ENCODE measurements at regions not wholly inside any gene's neighbourhood (a gene's known extent, or its start where the extent isn't known, plus 50 kb on each side); places are given as distances from the start of the nearest gene placed in this dataset.

GRCh38 chr3:117751651-117752050 is 1042.1 kb downstream of the TUSC7 start:
- Histone ChIP-seq H3K9me3 (ENCODE audit: control insufficient read depth, insufficient read depth, low read length) (no peaks in the 10 kb centered on the region), H3K27ac (ENCODE audit: low read depth, low read length) (no peak overlapping the region), H3K4me3 (ENCODE audit: low read depth, low read length) (no peak overlapping the region), H3K27me3 (ENCODE audit: control insufficient read depth, insufficient read depth, low read length) (no peaks in the 10 kb centered on the region)
- ChIA-PET CTCF (no interaction called here), POLR2A (no interaction called here)
- TF ChIP-seq, protein P1, sequence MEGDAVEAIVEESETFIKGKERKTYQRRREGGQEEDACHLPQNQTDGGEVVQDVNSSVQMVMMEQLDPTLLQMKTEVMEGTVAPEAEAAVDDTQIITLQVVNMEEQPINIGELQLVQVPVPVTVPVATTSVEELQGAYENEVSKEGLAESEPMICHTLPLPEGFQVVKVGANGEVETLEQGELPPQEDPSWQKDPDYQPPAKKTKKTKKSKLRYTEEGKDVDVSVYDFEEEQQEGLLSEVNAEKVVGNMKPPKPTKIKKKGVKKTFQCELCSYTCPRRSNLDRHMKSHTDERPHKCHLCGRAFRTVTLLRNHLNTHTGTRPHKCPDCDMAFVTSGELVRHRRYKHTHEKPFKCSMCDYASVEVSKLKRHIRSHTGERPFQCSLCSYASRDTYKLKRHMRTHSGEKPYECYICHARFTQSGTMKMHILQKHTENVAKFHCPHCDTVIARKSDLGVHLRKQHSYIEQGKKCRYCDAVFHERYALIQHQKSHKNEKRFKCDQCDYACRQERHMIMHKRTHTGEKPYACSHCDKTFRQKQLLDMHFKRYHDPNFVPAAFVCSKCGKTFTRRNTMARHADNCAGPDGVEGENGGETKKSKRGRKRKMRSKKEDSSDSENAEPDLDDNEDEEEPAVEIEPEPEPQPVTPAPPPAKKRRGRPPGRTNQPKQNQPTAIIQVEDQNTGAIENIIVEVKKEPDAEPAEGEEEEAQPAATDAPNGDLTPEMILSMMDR (IDR thresholded peaks at IDR 0.05; ENCODE audit: low read depth, low read length) = no peak
- DNase-seq (ENCODE audit: low read depth, low spot score) = no peak

DNA sequence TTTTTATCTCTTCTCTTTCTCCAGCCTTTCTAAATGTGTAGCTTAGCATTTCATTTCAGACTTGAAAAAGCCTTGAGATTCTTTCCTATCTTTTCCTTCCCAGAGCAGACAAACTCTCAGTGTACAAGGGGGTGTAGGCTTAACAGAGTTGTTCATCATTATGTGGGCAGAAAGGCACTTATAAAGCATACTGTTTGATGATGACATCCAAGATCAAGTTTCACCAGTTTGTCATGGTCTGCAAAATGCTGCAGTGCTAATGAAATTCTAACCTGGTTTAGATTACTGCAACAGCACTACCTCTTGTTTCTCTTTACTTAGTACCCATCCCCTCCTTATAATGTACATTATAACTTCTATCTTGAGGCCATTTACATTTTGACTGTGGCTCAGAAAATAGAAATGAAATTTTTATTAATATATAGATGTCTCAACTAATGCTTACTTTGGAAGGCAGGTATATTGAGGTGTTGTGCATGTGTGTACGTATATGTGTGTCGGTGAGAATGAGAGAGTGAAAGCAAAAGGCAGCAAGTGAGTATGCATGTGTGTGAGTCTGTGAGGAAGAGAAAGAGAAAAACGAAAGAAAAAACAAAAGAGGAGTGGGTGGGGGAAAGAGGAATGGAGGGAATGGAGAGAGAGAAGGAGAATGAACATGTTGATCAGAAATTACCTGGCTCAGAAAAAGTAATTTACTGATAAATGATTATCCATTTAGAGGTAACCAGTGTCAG is 1043.6 kb downstream of the TUSC7 start:
- DNase-seq (ENCODE audit: low read depth, low spot score) = peak; percentile 55
- Histone ChIP-seq H3K27me3 (ENCODE audit: control insufficient read depth, insufficient read depth, low read length) (no peaks in the 10 kb centered on the region), H3K27ac (ENCODE audit: low read depth, low read length) (no peak overlapping the region), H3K4me3 (ENCODE audit: low read depth, low read length) (no peak overlapping the region), H3K9me3 (ENCODE audit: control insufficient read depth, insufficient read depth, low read length) (no peaks in the 10 kb centered on the region)
- POLR2A ChIA-PET = no interaction called here
- TF ChIP-seq, protein P1 (IDR thresholded peaks at IDR 0.05; ENCODE audit: low read depth, low read length) = no peak
- CTCF ChIA-PET = no interaction called here

DNA sequence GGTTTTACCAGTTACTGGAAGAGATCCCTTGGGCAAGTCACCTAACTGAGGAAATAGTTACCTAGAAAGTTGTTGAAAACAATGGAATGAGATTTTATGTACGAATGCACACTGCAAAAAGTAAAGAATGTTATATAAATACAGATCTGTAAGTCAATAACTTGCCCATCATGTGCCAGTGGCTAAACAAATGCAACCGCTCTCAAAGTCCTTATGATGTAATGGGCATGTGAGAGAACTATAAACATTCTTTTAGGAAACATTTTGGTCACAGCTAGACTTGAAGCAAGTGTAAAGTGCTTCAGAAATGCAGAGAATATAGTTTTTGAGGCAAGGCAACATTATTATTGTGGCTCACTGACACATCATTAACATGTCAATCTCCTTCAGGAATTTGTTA is 1044.5 kb downstream of the TUSC7 start:
- H3K4me3 ChIP-seq (ENCODE audit: low read depth, low read length) = no peak overlapping the region
- no peaks in the 10 kb centered on the region for H3K9me3 ChIP-seq (ENCODE audit: control insufficient read depth, insufficient read depth, low read length)
- no peak overlapping the region for H3K27ac ChIP-seq (ENCODE audit: low read depth, low read length)
- ChIA-PET POLR2A (no interaction called here), CTCF (no interaction called here)
- H3K27me3 ChIP-seq (ENCODE audit: control insufficient read depth, insufficient read depth, low read length) = no peaks in the 10 kb centered on the region
- TF ChIP-seq, protein P1 (IDR thresholded peaks at IDR 0.05; ENCODE audit: low read depth, low read length) = no peak
- DNase-seq (ENCODE audit: low read depth, low spot score) = no peak

DNA sequence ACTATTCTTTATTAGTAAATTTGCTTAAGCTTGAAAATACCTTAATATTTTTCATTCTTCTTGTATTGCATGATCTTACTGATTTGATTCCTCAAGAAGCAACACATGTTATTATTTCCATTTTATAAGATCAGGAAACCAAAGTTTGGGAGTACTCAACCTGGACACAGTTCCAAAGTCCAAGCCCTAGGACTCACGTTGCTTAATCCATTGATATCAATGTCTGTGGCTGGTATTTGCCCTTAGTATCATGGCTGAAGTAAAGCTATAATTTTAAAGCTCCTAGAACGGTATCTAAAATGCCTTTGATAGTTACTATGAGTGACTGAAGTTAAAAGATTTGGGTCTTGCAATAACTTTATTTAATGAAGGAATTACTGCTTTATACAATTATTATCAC is 1045.3 kb downstream of the TUSC7 start:
- no peak overlapping the region for H3K4me3 ChIP-seq (ENCODE audit: low read depth, low read length)
- POLR2A ChIA-PET = no interaction called here
- DNase-seq (ENCODE audit: low read depth, low spot score) = no peak
- CTCF ChIA-PET = no interaction called here
- H3K27ac ChIP-seq (ENCODE audit: low read depth, low read length) = no peak overlapping the region
- H3K27me3 ChIP-seq (ENCODE audit: control insufficient read depth, insufficient read depth, low read length) = no peaks in the 10 kb centered on the region
- TF ChIP-seq, protein P1 (IDR thresholded peaks at IDR 0.05; ENCODE audit: low read depth, low read length) = no peak
- H3K9me3 ChIP-seq (ENCODE audit: control insufficient read depth, insufficient read depth, low read length) = no peaks in the 10 kb centered on the region

- H3K4me3 ChIP-seq (ENCODE audit: low read depth, low read length) = no peak overlapping the region
- ChIA-PET CTCF (interaction anchor here (1.0 kb wide), 1 partner anchor 241 kb away, joined by 3 read pairs; no protein-coding TSS in a partner anchor), POLR2A (no interaction called here)
- no peak overlapping the region for H3K27ac ChIP-seq (ENCODE audit: low read depth, low read length)
- TF ChIP-seq, protein P1 (IDR thresholded peaks at IDR 0.05; ENCODE audit: low read depth, low read length) = no peak
- no peaks in the 10 kb centered on the region for H3K27me3 ChIP-seq (ENCODE audit: control insufficient read depth, insufficient read depth, low read length)
- no peaks in the 10 kb centered on the region for H3K9me3 ChIP-seq (ENCODE audit: control insufficient read depth, insufficient read depth, low read length)
- DNase-seq (ENCODE audit: low read depth, low spot score) = no peak
These were observed 1047.0 kb downstream of the TUSC7 start for GRCh38 chr3:117756563-117756962.
